ENCODE measurements at regions not wholly inside any gene's neighbourhood (a gene's known extent, or its start where the extent isn't known, plus 50 kb on each side); places are given as distances from the start of the nearest gene placed in this dataset.
A peak's percentile ranks its signal among the peaks of the same experiment; 100 is the strongest.

DNA sequence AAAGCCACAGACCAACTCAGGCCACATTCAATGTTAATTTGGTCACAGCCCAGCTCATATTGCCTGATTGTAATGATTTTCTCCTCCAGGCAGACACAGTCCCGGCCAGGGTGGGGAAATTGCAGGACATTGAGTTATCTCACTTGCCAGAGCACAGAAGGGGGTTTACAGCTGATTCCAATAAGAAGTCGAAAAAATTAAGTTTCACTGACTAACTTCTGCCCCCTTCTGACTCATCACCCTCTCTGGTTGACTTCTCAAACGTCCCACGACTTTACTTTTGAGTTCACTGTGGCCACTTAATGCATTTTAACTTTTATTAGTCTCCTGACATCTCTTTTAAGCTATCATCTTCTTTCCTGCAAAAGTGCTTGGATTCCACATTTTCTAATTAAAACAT is 321.4 kb upstream of the WWC1 start:
- DNase-seq = no peak
- Histone ChIP-seq H3K36me3 (ENCODE audit: control insufficient read depth, insufficient read depth, low read length) (no peaks in the 10 kb centered on the region), H3K4me1 (ENCODE audit: control insufficient read depth, insufficient read depth, low read length) (peaks cover 11% of the 10 kb centered on the region), H3K27me3 (ENCODE audit: control insufficient read depth, insufficient read depth, low read length, poor library complexity, severe bottlenecking) (no peaks in the 10 kb centered on the region), H3K9me3 (ENCODE audit: control insufficient read depth, low read length) (no peaks in the 10 kb centered on the region), H3K27ac (ENCODE audit: low read depth, low read length) (no peak overlapping the region), H3K4me3 (ENCODE audit: low read length) (no peak overlapping the region), H3K9ac (ENCODE audit: extremely low read depth, low read length, poor library complexity, severe bottlenecking) (no peak overlapping the region)
- peaks cover 6% of the 10 kb centered on the region for H3K27me3 Mint-ChIP-seq (ENCODE audit: insufficient read depth)
- H3K36me3 Mint-ChIP-seq (ENCODE audit: low read depth) = no peaks in the 10 kb centered on the region
- H3K4me3 Mint-ChIP-seq = no peak overlapping the region
- WGBS, 2 experiments (ENCODE audit: insufficient coverage in 1 of 2, insufficient read length in 1 of 2) = 54 to 62% methylated on average over 4 of the region's 4 CpGs
- peak; percentile 38 for TF ChIP-seq CTCF (conservative IDR thresholded peaks at IDR 0.05)
- H3K4me1 Mint-ChIP-seq = peaks cover 13% of the 10 kb centered on the region
- no peak overlapping the region for H3K27ac Mint-ChIP-seq
- H3K9me3 Mint-ChIP-seq = no peaks in the 10 kb centered on the region

- WGBS, 2 experiments (ENCODE audit: insufficient coverage in 1 of 2, insufficient read length in 1 of 2) = 95% methylated on average over 3 of the region's 3 CpGs; no CpG with 5 or more reads in 1 of the 2 experiments
- Mint-ChIP-seq H3K4me3 (no peak overlapping the region), H3K27ac (no peak overlapping the region), H3K4me1 (peaks cover 12% of the 10 kb centered on the region), H3K9me3 (no peaks in the 10 kb centered on the region), H3K27me3 (ENCODE audit: insufficient read depth) (peaks cover 6% of the 10 kb centered on the region), H3K36me3 (ENCODE audit: low read depth) (no peaks in the 10 kb centered on the region)
- no peak overlapping the region for H3K9ac ChIP-seq (ENCODE audit: extremely low read depth, low read length, poor library complexity, severe bottlenecking)
- no peaks in the 10 kb centered on the region for H3K9me3 ChIP-seq (ENCODE audit: control insufficient read depth, low read length)
- H3K27ac ChIP-seq (ENCODE audit: low read depth, low read length) = no peak overlapping the region
- H3K4me1 ChIP-seq (ENCODE audit: control insufficient read depth, insufficient read depth, low read length) = peaks cover 6% of the 10 kb centered on the region
- no peak for DNase-seq
- no peaks in the 10 kb centered on the region for H3K36me3 ChIP-seq (ENCODE audit: control insufficient read depth, insufficient read depth, low read length)
- no peaks in the 10 kb centered on the region for H3K27me3 ChIP-seq (ENCODE audit: control insufficient read depth, insufficient read depth, low read length, poor library complexity, severe bottlenecking)
- no peak overlapping the region for H3K4me3 ChIP-seq (ENCODE audit: low read length)
- TF ChIP-seq CTCF (conservative IDR thresholded peaks at IDR 0.05) = no peak
These were observed 319.7 kb upstream of the WWC1 start for GRCh38 chr5:167971706-167972105.

DNA sequence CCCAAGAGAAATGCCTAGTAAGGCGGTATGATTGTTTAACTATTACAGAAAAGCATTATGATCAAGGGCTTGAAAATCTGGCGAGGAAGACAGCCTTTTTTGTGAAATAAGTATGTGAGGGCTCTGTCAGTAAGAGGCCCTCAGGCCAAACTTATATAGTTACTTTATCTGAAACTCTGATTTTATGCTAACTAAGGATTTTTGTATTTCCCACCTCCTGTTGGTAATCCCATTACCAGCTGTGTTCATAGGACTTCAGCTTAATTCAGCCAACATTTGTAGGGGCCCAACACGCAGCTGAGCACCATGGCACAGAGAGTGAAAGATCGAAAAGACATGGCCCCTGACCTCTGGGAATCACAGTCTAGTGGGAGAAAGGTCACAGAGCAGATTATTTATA is 318.3 kb upstream of the WWC1 start:
- H3K36me3 ChIP-seq (ENCODE audit: control insufficient read depth, insufficient read depth, low read length) = no peaks in the 10 kb centered on the region
- DNase-seq = no peak
- no peak overlapping the region for H3K27ac Mint-ChIP-seq
- WGBS, 2 experiments (ENCODE audit: insufficient coverage in 1 of 2, insufficient read length in 1 of 2) = 90 to 93% methylated on average over 4 of the region's 4 CpGs
- H3K4me3 ChIP-seq (ENCODE audit: low read length) = no peak overlapping the region
- H3K4me1 ChIP-seq (ENCODE audit: control insufficient read depth, insufficient read depth, low read length) = no peaks in the 10 kb centered on the region
- H3K9me3 Mint-ChIP-seq = no peaks in the 10 kb centered on the region
- peaks cover 8% of the 10 kb centered on the region for H3K4me1 Mint-ChIP-seq
- H3K36me3 Mint-ChIP-seq (ENCODE audit: low read depth) = no peaks in the 10 kb centered on the region
- H3K4me3 Mint-ChIP-seq = no peak overlapping the region
- H3K27ac ChIP-seq (ENCODE audit: low read depth, low read length) = no peak overlapping the region
- H3K9me3 ChIP-seq (ENCODE audit: control insufficient read depth, low read length) = no peaks in the 10 kb centered on the region
- peaks cover 6% of the 10 kb centered on the region for H3K27me3 Mint-ChIP-seq (ENCODE audit: insufficient read depth)
- no peak for TF ChIP-seq CTCF (conservative IDR thresholded peaks at IDR 0.05)
- no peaks in the 10 kb centered on the region for H3K27me3 ChIP-seq (ENCODE audit: control insufficient read depth, insufficient read depth, low read length, poor library complexity, severe bottlenecking)
- no peak overlapping the region for H3K9ac ChIP-seq (ENCODE audit: extremely low read depth, low read length, poor library complexity, severe bottlenecking)

Measured in endodermal cell (in vitro differentiated cells).